ENCODE measurements at regions not wholly inside any gene's neighbourhood (a gene's known extent, or its start where the extent isn't known, plus 50 kb on each side); places are given as distances from the start of the nearest gene placed in this dataset.

GRCh38 chr12:75855360-75855759, 176.2 kb downstream of the PHLDA1 start:
- TF ChIP-seq C11orf30 (IDR thresholded peaks at IDR 0.05; ENCODE audit: low read depth) (peak; percentile 43; the same call in 1 of the 2 replicates), ZNF707 (CRISPR knock-in tag; conservative IDR thresholded peaks at IDR 0.05) (no peak), ZNF316 (IDR thresholded peaks at IDR 0.05) (peak; percentile 73), ARID4B (CRISPR knock-in tag; IDR thresholded peaks at IDR 0.05) (no peak), MAFF (IDR thresholded peaks at IDR 0.05; ENCODE audit: low read length) (no peak), NFIX (CRISPR knock-in tag; IDR thresholded peaks at IDR 0.05; ENCODE audit: low read depth) (no peak), EWSR1 (IDR thresholded peaks at IDR 0.05; ENCODE audit: borderline replicate concordance, low read depth, partially characterized antibody) (no peak), HNRNPL (IDR thresholded peaks at IDR 0.05; ENCODE audit: low read depth, low read length) (no peak), JUN (IDR thresholded peaks at IDR 0.05; ENCODE audit: borderline replicate concordance, low read depth, low read length) (no peak), JUN (CRISPR knock-in tag; IDR thresholded peaks at IDR 0.05; ENCODE audit: borderline replicate concordance) (no peak)
- TF ChIP-seq, protein P1, sequence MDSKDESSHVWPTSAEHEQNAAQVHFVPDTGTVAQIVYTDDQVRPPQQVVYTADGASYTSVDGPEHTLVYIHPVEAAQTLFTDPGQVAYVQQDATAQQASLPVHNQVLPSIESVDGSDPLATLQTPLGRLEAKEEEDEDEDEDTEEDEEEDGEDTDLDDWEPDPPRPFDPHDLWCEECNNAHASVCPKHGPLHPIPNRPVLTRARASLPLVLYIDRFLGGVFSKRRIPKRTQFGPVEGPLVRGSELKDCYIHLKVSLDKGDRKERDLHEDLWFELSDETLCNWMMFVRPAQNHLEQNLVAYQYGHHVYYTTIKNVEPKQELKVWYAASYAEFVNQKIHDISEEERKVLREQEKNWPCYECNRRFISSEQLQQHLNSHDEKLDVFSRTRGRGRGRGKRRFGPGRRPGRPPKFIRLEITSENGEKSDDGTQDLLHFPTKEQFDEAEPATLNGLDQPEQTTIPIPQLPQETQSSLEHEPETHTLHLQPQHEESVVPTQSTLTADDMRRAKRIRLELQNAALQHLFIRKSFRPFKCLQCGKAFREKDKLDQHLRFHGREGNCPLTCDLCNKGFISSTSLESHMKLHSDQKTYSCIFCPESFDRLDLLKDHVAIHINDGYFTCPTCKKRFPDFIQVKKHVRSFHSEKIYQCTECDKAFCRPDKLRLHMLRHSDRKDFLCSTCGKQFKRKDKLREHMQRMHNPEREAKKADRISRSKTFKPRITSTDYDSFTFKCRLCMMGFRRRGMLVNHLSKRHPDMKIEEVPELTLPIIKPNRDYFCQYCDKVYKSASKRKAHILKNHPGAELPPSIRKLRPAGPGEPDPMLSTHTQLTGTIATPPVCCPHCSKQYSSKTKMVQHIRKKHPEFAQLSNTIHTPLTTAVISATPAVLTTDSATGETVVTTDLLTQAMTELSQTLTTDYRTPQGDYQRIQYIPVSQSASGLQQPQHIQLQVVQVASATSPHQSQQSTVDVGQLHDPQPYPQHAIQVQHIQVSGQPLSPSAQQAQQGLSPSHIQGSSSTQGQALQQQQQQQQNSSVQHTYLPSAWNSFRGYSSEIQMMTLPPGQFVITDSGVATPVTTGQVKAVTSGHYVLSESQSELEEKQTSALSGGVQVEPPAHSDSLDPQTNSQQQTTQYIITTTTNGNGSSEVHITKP (IDR thresholded peaks at IDR 0.05; ENCODE audit: partially characterized antibody) = no peak
- no peaks in the 10 kb centered on the region for H3K9me3 ChIP-seq (replicated peaks; ENCODE audit: control insufficient read depth, insufficient read depth, low read depth, low read length)
- no peak overlapping the region for H3K27ac ChIP-seq (ENCODE audit: extremely low read depth, low read depth, low read length)
- no peak overlapping the region for H3K9ac ChIP-seq (ENCODE audit: insufficient read depth in 1 of 2, low read depth in 2 of 2, low read length in 2 of 2)
- no peaks in the 10 kb centered on the region for H3K9me1 ChIP-seq (ENCODE audit: control insufficient read depth, insufficient read depth, low read length)
- peaks cover 5 to 10% of the 10 kb centered on the region in 2 experiments; a peak in 3 of 5 replicates for H3K27me3 ChIP-seq (ENCODE audit: control insufficient read depth in 2 of 2, insufficient read depth in 2 of 2, low read length in 2 of 2)
- DNase-seq (ENCODE audit: extremely low read depth in 1 of 4, low spot score in 3 of 4) (no peak), FAIRE-seq (no peak), ATAC-seq (no peak)
- intact Hi-C loops (cut with micrococcal nuclease) (no loop called here), in situ Hi-C loops (cut with MboI) (no loop called here)
- no peak overlapping the region for H3K4me2 ChIP-seq (ENCODE audit: insufficient read depth, low read length)
- H3K4me1 ChIP-seq (replicated peaks in 1 of 2; ENCODE audit: control insufficient read depth in 2 of 2, insufficient read depth in 2 of 2, low read length in 2 of 2) = no peaks in the 10 kb centered on the region; a peak in 1 of 5 replicates
- no peak overlapping the region for H2AFZ ChIP-seq (ENCODE audit: low read depth, low read length)
- ChIA-PET POLR2A (interaction anchor here (0.6 kb wide), 1 partner anchor 285 kb away, joined by 3 read pairs; no protein-coding TSS in a partner anchor), CTCF (ENCODE audit: low intra/inter-chr PET ratio) (no interaction called here)
- H3K36me3 ChIP-seq (ENCODE audit: control insufficient read depth, insufficient read depth, low read length) = no peaks in the 10 kb centered on the region
- H3K4me3 ChIP-seq = no peak overlapping the region
- no TSS peak for BruUV-seq (replicated peaks)
- H4K20me1 ChIP-seq (replicated peaks; ENCODE audit: control insufficient read depth, insufficient read depth, low read length) = no peaks in the 10 kb centered on the region; the same call in 1 of the 2 replicates
- H3K79me2 ChIP-seq (ENCODE audit: control insufficient read depth, insufficient read depth, low read length) = no peaks in the 10 kb centered on the region
- 23% methylated on average over 2 of the region's 2 CpGs for WGBS (ENCODE audit: insufficient coverage, low coverage, missing lambda C conversion rate)
